ENCODE measurements at regions not wholly inside any gene's neighbourhood (a gene's known extent, or its start where the extent isn't known, plus 50 kb on each side); places are given as distances from the start of the nearest gene placed in this dataset.

DNA sequence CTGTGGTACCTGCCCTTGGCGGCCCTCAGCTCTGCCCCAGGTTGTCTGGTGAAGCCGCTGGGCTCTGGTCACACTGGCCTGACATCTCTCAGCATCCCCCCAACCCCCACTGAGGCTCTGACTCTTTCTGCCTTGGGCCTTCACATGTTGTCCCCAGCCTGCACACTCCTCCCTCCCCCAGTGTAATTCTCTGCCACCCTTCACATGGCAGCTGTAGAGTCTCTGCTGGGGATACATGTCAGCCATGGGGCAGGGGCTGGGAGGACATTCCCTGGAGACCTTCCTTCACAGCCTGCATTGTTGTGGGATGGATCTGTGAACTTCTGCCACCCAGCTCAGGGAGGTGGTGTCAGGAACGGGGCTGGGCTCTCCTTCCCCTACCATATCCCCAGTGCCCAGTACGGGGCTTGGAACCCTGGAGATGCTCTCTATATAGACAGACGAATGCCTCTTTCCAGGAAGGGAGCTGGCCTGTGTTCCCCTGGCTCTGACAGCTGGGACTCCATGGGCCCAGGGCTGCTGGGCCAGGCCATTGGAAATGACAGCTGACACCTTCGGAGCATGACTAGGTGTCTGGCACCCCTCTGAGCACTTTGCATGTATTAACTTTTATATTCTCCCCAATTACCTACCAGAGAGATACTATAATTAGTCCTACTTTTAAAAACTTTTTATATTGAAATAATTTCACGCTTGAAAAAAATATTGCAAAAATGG is 151.5 kb downstream of the INHBB start:
- TF ChIP-seq, protein P1, sequence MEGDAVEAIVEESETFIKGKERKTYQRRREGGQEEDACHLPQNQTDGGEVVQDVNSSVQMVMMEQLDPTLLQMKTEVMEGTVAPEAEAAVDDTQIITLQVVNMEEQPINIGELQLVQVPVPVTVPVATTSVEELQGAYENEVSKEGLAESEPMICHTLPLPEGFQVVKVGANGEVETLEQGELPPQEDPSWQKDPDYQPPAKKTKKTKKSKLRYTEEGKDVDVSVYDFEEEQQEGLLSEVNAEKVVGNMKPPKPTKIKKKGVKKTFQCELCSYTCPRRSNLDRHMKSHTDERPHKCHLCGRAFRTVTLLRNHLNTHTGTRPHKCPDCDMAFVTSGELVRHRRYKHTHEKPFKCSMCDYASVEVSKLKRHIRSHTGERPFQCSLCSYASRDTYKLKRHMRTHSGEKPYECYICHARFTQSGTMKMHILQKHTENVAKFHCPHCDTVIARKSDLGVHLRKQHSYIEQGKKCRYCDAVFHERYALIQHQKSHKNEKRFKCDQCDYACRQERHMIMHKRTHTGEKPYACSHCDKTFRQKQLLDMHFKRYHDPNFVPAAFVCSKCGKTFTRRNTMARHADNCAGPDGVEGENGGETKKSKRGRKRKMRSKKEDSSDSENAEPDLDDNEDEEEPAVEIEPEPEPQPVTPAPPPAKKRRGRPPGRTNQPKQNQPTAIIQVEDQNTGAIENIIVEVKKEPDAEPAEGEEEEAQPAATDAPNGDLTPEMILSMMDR (IDR thresholded peaks at IDR 0.05; ENCODE audit: control insufficient read depth, insufficient read depth, low read depth, low read length, missing control alignments), result no peak
- H3K4me3 ChIP-seq (ENCODE audit: control insufficient read depth, low read depth, low read length), result no peak overlapping the region

DNA sequence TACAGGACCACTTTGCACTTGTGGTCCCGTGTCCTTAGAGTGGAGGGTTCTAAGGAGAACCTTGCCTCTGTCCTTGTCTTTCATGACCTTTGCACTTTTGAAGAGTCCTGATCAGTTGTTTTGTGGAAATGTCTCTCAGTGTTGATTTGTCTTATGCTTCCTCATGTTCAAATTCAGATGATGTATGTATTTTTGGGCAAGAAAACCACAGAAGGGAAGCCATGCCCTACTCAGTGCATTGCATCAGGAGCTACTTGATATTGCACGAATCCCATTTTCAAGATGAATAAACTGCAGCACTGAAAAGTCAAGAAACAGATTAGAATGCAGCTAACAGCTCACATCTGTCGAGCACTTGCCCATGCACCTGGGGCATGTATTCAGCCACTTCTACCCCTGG is 152.2 kb downstream of the INHBB start:
- no peak for DNase-seq (ENCODE audit: low read depth)
- H3K4me3 ChIP-seq (ENCODE audit: control insufficient read depth, low read depth, low read length), result no peak overlapping the region
- TF ChIP-seq, protein P1 (IDR thresholded peaks at IDR 0.05; ENCODE audit: control insufficient read depth, insufficient read depth, low read depth, low read length, missing control alignments), result no peak

More for the DNA sequence above, 151.5 kb downstream of the INHBB start:
- no peak for DNase-seq (ENCODE audit: low read depth)

DNA sequence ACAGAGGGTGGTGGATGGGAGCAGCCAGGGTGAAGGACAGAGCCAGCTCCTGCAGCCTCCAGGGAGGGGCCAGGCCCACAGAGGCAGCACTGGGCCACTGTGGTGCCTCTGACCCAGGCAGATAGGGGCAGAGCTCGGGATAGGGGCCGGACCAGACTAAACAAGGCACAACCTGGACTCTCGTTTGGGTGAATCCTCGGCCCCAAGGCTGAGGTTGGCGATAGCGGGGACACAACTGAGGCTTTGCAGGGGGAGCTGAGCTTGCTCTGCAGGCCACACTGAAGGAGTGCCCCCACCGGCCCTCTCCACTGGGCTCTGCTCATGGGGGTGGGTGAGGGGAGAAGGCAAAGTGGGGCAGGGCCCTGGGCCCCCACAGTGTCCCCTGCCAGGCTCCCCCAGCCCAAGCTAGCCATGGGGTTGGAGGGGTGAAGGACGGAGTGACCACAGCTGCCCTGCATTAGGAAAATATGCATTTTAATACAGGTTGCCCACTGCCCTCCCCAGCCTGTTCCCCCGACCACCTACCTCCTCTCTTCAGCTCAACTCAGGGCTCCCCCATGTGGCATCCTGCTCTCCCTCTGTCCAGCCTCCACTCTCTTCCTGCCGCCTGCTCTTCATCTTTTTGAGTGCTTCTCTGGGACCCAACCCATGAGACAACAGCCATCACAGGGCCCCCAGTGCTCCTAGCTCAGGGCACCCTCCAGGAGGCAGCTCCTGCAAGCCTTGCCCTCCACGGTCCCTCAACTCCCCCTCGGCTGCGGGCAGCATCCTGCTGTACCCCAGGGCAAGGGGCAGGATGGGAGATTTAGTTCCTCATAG is 152.8 kb downstream of the INHBB start:
- DNase-seq (ENCODE audit: low read depth), result no peak
- H3K4me3 ChIP-seq (ENCODE audit: control insufficient read depth, low read depth, low read length), result no peak overlapping the region
- TF ChIP-seq, protein P1 (IDR thresholded peaks at IDR 0.05; ENCODE audit: control insufficient read depth, insufficient read depth, low read depth, low read length, missing control alignments), result no peak

DNA sequence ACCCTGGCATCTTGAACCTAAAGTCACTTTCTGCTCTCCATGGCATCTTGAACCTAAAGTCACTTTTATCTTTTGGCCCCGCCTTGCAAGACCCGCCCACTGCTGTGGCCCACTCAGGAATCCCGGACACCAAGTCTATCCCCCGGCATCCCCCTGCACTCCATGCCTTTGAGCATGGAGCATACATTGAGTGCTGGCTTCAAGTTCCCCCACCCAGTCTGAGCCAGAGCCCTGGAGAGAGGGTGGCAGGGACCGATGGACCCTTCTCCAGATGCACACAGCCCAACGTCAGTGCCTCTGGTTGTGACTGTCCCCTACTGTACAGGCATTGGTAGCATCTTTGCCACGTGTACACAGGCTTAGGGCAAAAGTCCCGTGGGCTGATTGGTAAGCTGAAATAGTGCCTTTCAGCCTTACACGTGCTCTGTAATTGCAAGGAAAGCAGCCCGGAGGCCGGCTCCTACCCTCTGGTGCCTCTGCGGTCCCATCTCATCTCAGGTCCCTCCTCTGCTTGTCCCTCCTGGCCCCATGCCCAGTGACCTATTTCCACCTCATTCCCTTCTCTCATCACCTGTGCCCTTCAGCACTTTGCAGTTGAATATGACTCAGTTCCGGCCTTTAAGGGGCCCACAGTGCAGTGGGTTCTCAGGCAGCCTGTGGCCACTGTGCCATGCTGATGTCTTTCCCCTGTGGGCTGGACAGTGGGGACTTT is 154.0 kb downstream of the INHBB start:
- TF ChIP-seq, protein P1 (IDR thresholded peaks at IDR 0.05; ENCODE audit: control insufficient read depth, insufficient read depth, low read depth, low read length, missing control alignments), result no peak
- DNase-seq (ENCODE audit: low read depth), result no peak
- no peak overlapping the region for H3K4me3 ChIP-seq (ENCODE audit: control insufficient read depth, low read depth, low read length)

DNA sequence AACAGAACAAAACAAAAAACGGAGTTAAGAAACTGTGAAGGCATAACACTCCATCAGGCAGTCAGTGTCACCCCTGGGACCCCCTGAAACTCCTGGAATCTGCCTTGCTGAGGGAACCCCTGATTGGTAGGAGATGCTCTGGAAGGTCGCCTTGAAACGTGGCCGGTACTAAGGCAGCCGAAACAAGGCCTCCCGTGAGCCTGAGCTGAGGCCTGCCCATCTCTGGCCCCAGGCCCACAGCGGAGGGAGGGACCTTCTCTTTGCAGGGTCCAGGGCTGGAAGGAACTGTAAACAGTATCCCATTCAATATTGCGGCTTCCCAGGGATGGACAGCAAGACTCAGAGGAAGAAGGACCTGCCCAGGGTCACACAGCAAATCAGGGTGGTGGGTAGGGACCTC is 155.7 kb downstream of the INHBB start:
- DNase-seq (ENCODE audit: low read depth), result no peak
- TF ChIP-seq, protein P1 (IDR thresholded peaks at IDR 0.05; ENCODE audit: control insufficient read depth, insufficient read depth, low read depth, low read length, missing control alignments), result no peak
- H3K4me3 ChIP-seq (ENCODE audit: control insufficient read depth, low read depth, low read length), result no peak overlapping the region

DNA sequence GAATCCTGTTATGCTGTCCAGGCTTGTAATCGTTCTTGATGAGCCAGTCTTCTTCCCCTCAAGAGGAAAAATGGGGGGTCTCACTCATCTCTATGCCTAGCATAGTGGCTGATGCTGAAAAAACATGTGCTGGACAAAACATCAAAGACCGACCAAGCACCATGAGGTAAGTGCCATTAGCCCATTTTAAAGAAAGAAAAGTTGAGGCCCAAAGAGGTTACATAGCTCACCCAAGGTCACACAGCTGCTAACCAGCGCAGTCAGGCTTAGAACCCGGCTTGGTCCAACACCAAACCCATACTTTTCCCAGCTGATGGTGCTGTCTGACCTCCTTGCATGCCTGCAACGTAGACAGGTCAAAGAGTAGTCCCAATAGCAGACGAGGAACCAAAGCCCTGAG is 156.4 kb downstream of the INHBB start:
- no peak overlapping the region for H3K4me3 ChIP-seq (ENCODE audit: control insufficient read depth, low read depth, low read length)
- TF ChIP-seq, protein P1 (IDR thresholded peaks at IDR 0.05; ENCODE audit: control insufficient read depth, insufficient read depth, low read depth, low read length, missing control alignments), result no peak
- DNase-seq (ENCODE audit: low read depth), result no peak

Measured in AG09309 (cell line).